Esophagus muscularis mucosa (tissue), 4 donors: ENCODE measurements at regions not wholly inside any gene's neighbourhood (a gene's known extent, or its start where the extent isn't known, plus 50 kb on each side); places are given as distances from the start of the nearest gene placed in this dataset.

Experiments
- DNase-seq: peaks from one replicate; pipeline ENCODE4 v3.0.0-alpha.2; 2017; ENCODE audit errors: extremely low spot score
- H3K27ac ChIP-seq, 4 donors: fragments of 200-600 bp; sonication (generic); replicated peaks in 1 of 4; 1 replicate in 3 of 4; 2 replicates in 1 of 4; pipeline ENCODE4 v1.5.1; 2016 to 2019; ENCODE audit warnings: mild to moderate bottlenecking in 1 of 4
- H3K27me3 ChIP-seq, 4 donors: fragments of 200-600 bp; sonication (generic); one replicate each; pipeline versions ENCODE4 v1.5.1 to v1.6.0; 2016 to 2019
- H3K36me3 ChIP-seq, 4 donors: fragments of 200-600 bp; sonication (generic); one replicate each; pipeline ENCODE4 v1.5.1; 2016 to 2019
- H3K4me1 ChIP-seq, 4 donors: fragments of 200-600 bp; sonication (generic); one replicate each; pipeline ENCODE4 v1.5.1; 2016 to 2019
- H3K4me3 ChIP-seq, 4 donors: fragments of 200-600 bp; sonication (generic); 1 replicate in 2 of 4; 2 replicates in 2 of 4; pipeline ENCODE4 v1.5.1; 2016 to 2019; ENCODE audit warnings: mild to moderate bottlenecking in 4 of 4, moderate library complexity in 1 of 4
- H3K9me3 ChIP-seq, 4 donors: fragments of 200-600 bp; sonication (generic); 1 replicate in 3 of 4; 2 replicates in 1 of 4; pipeline ENCODE4 v1.5.1; 2016 to 2019
- CTCF ChIP-seq, 3 experiments: fragments of 200-600 bp in 2 of 3; fragments of 450-650 bp in 1 of 3; sonication (generic) in 2 of 3; IDR thresholded peaks; one replicate each; pipeline ENCODE4 v1.5.1; 2017 to 2019; ENCODE audit warnings: antibody characterized with exemption in 3 of 3, mild to moderate bottlenecking in 2 of 3, moderate library complexity in 1 of 3
- EP300 ChIP-seq: sonication (generic); formaldehyde crosslinking; IDR thresholded peaks from one replicate; pipeline ENCODE4 v1.6.1; 2017; ENCODE audit warnings: antibody characterized with exemption
- POLR2A ChIP-seq: fragments of 450-650 bp; IDR thresholded peaks from one replicate; pipeline ENCODE4 v1.6.1; 2017; ENCODE audit warnings: antibody characterized with exemption, moderate library complexity, mild to moderate bottlenecking, low read depth
- POLR2AphosphoS5 ChIP-seq, 2 donors: sonication (generic); formaldehyde crosslinking; IDR thresholded peaks; one replicate each; pipeline ENCODE4 v1.6.1; 2017; ENCODE audit warnings: antibody characterized with exemption in 2 of 2
- WGBS: methylation state at CpG from one replicate; pipeline ENCODE4 v1.1.5; 2018; 5-methylcytosine and 5-hydroxymethylcytosine counted together
- intact Hi-C: fragments of 100-400 bp; cut with DNase I; formaldehyde crosslinking; loops from one replicate; pipeline ENCODE4 v1.15.1; 2023

GRCh38 chr17:79443026-79443425 lies 167.8 kb downstream of the RBFOX3 start:
- intact Hi-C loops, result no loop called here
- no peak overlapping the region for H3K4me3 ChIP-seq
- TF ChIP-seq POLR2A, result no peak
- no peak for TF ChIP-seq POLR2AphosphoS5 (IDR thresholded peaks at IDR 0.05)
- no peak for TF ChIP-seq EP300
- TF ChIP-seq CTCF (IDR thresholded peaks at IDR 0.05), result no peak
- no peaks in the 10 kb centered on the region for H3K9me3 ChIP-seq
- DNase-seq, result no peak
- no peaks in the 10 kb centered on the region for H3K4me1 ChIP-seq
- no peaks in the 10 kb centered on the region for H3K36me3 ChIP-seq
- WGBS, result 88% methylated on average over 10 of the region's 10 CpGs
- peaks cover 0 to 9% (median 0%) of the 10 kb centered on the region in 4 donors for H3K27me3 ChIP-seq
- H3K27ac ChIP-seq, result no peak overlapping the region

- peaks cover 0 to 17% (median 0%) of the 10 kb centered on the region in 4 donors for H3K27me3 ChIP-seq
- TF ChIP-seq POLR2AphosphoS5 (IDR thresholded peaks at IDR 0.05) (no peak), CTCF (IDR thresholded peaks at IDR 0.05) (no peak), POLR2A (no peak), EP300 (no peak)
- H3K36me3 ChIP-seq, result no peaks in the 10 kb centered on the region
- H3K27ac ChIP-seq, result no peak overlapping the region
- no peaks in the 10 kb centered on the region for H3K4me1 ChIP-seq
- DNase-seq, result no peak
- WGBS, result 58% methylated on average over 6 of the region's 15 CpGs
- intact Hi-C loops, result no loop called here
- H3K9me3 ChIP-seq, result no peaks in the 10 kb centered on the region
- H3K4me3 ChIP-seq, result no peak overlapping the region
These were observed 169.3 kb downstream of the RBFOX3 start for GRCh38 chr17:79441356-79442160.

- Histone ChIP-seq H3K4me1 (no peaks in the 10 kb centered on the region), H3K9me3 (no peaks in the 10 kb centered on the region), H3K4me3 (no peak overlapping the region), H3K36me3 (no peaks in the 10 kb centered on the region), H3K27ac (no peak overlapping the region), H3K27me3 (peaks cover 0 to 22% (median 0%) of the 10 kb centered on the region in 4 donors)
- WGBS, result 83% methylated on average over 13 of the region's 14 CpGs
- no peak for DNase-seq
- TF ChIP-seq POLR2AphosphoS5 (IDR thresholded peaks at IDR 0.05), result no peak
- no peak for TF ChIP-seq CTCF (IDR thresholded peaks at IDR 0.05)
- no peak for TF ChIP-seq POLR2A
- no peak for TF ChIP-seq EP300
- intact Hi-C loops, result no loop called here
These were observed 170.6 kb downstream of the RBFOX3 start for GRCh38 chr17:79440251-79440650.

GRCh38 chr17:79439493-79439892 lies 171.4 kb downstream of the RBFOX3 start:
- Histone ChIP-seq H3K4me1 (no peaks in the 10 kb centered on the region), H3K27ac (no peak overlapping the region), H3K4me3 (no peak overlapping the region), H3K36me3 (no peaks in the 10 kb centered on the region), H3K9me3 (no peaks in the 10 kb centered on the region), H3K27me3 (peaks cover 0 to 27% (median 0%) of the 10 kb centered on the region in 4 donors)
- intact Hi-C loops, result no loop called here
- TF ChIP-seq POLR2AphosphoS5 (IDR thresholded peaks at IDR 0.05), result no peak
- no peak for TF ChIP-seq EP300
- TF ChIP-seq POLR2A, result no peak
- TF ChIP-seq CTCF (IDR thresholded peaks at IDR 0.05), result no peak
- WGBS, result 98% methylated on average over 6 of the region's 6 CpGs
- no peak for DNase-seq
